Muscle layer of duodenum (tissue), 2 donors: ENCODE measurements at regions not wholly inside any gene's neighbourhood (a gene's known extent, or its start where the extent isn't known, plus 50 kb on each side); places are given as distances from the start of the nearest gene placed in this dataset.

ENCODE experiments used
- H3K27ac ChIP-seq: one replicate; pipeline ENCODE4 v1.7.0; 2013; ENCODE audit warnings: mild to moderate bottlenecking, low read length
- H3K27me3 ChIP-seq: one replicate; pipeline ENCODE4 v1.7.0; 2013; ENCODE audit warnings: low read depth, mild to moderate bottlenecking, control low read depth, low read length
- H3K36me3 ChIP-seq, 2 donors: one replicate each; pipeline ENCODE4 v1.7.0; 2013; ENCODE audit warnings: low read length in 2 of 2, control low read depth in 1 of 2, mild to moderate bottlenecking in 1 of 2; ENCODE audit not compliant: insufficient read depth in 2 of 2, control insufficient read depth in 1 of 2
- H3K4me1 ChIP-seq, 2 donors: one replicate each; pipeline ENCODE4 v1.7.0; 2013; ENCODE audit warnings: low read length in 2 of 2, mild to moderate bottlenecking in 2 of 2, control low read depth in 1 of 2, moderate library complexity in 1 of 2; ENCODE audit not compliant: insufficient read depth in 2 of 2, control insufficient read depth in 1 of 2
- H3K4me3 ChIP-seq, 2 donors: one replicate each; pipeline ENCODE4 v1.7.0; 2013; ENCODE audit warnings: low read length in 2 of 2, low read depth in 1 of 2, mild to moderate bottlenecking in 1 of 2
- H3K9me3 ChIP-seq, 2 donors: one replicate each; pipeline ENCODE4 v1.7.0; 2013; ENCODE audit warnings: low read length in 2 of 2, control low read depth in 1 of 2, mild to moderate bottlenecking in 1 of 2; ENCODE audit not compliant: control insufficient read depth in 1 of 2
- donor health status: healthy.

DNA sequence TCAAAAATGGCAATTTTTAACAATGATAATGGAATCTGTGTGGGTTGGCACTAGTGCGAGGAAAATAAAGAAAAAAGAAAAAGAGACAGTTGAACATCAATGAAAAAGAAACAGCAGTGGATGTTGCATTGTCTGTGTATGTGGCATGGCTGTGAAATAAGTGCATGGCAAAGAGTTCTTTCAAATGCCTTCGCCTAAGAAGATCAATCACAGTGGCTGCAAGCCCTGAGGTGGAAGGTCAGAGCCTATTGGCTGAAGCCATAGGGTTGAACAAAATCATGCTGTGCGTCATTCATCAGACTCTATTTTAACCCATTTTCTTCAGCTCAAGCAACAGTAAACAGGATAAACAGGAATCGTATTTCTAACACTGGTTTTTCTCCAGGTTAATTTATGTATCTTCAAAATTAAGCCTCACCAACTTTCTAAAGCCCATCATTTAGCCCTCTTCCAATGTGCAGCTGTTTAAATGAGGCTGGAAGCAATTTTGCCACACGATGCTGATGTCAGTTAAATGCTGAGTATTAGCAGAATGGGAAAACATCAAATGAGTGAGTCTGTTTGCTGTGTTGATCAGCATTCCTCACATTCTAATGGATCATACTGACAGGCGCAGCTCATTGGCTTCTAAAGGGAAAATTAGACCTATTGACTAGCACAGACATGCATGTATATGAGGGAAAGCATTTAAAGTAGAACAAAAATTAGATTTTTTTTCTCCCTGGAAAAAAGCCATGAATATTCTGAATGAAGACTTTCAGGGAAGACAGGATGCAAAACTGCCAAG is 955.9 kb upstream of the EYS start:
- Histone ChIP-seq H3K4me1 (no peaks in the 10 kb centered on the region), H3K36me3 (no peaks in the 10 kb centered on the region), H3K27me3 (no peaks in the 10 kb centered on the region), H3K27ac (no peak overlapping the region), H3K9me3 (no peaks in the 10 kb centered on the region), H3K4me3 (no peak overlapping the region)

DNA sequence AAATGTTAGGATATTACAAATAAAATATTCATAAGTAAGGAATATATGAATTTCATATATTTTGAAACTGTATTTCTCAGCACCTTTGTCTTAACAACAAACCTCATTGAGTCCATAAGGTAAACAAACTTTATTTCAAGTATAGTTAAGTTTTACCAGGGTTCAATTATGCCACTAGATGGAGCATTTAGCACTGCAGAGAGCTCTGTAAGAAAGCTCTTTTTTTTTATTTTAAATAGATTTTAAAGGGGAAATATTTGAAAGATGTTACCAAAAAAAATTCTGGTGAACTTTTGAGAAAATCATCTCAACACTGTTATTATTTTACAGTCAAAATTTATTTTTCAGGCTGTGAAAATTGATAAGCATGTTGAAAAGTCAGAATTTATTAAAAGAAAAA is 955.2 kb upstream of the EYS start:
- Histone ChIP-seq H3K36me3 (no peaks in the 10 kb centered on the region), H3K9me3 (no peaks in the 10 kb centered on the region), H3K4me3 (no peak overlapping the region), H3K27me3 (no peaks in the 10 kb centered on the region), H3K27ac (no peak overlapping the region), H3K4me1 (no peaks in the 10 kb centered on the region)

DNA sequence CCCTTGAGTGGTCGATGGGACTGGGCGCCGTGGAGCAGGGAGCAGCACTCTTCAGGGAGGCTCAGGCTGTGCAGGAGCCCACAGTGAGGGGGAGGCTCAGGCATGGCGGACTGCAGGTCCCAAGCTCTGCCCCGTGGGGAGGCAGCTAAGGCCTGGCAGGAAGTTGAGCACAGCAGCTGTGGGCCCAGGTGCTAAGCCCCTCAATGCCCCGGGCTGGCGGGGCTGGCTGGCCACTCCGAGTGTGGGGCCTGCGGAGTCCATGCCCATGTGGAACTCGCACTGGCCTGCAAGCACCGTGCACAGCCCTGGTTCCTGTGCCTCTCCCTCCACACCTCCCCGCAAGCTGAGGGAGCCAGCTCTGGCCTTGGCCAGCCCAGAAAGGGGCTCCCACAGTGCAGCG is 948.4 kb upstream of the EYS start:
- no peak overlapping the region for H3K4me3 ChIP-seq
- H3K4me1 ChIP-seq = no peaks in the 10 kb centered on the region
- H3K9me3 ChIP-seq = peaks cover 0 to 4% of the 10 kb centered on the region in 2 donors
- H3K27me3 ChIP-seq = no peaks in the 10 kb centered on the region
- no peaks in the 10 kb centered on the region for H3K36me3 ChIP-seq
- H3K27ac ChIP-seq = no peak overlapping the region

DNA sequence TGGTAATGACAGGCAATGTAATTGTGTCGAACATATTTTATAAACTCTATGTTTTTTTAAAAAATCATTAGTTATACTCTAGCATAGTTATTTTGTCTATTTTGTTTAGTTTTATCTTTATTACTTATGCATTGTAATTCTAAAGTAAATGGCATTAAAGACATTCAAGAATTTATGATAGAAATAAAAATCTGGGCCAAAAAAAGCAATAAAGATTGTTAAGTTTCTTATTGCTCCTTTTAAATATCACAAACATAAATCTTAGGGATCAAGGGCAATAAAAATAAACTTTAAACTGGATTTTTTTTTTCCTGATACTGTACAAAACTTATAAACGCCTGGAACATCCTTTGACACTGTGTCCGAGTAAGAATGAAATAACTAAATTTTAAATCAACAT is 931.5 kb upstream of the EYS start:
- H3K27me3 ChIP-seq = no peaks in the 10 kb centered on the region
- H3K4me3 ChIP-seq = no peak overlapping the region
- H3K36me3 ChIP-seq = no peaks in the 10 kb centered on the region
- H3K4me1 ChIP-seq = no peaks in the 10 kb centered on the region
- H3K27ac ChIP-seq = no peak overlapping the region
- no peaks in the 10 kb centered on the region for H3K9me3 ChIP-seq

DNA sequence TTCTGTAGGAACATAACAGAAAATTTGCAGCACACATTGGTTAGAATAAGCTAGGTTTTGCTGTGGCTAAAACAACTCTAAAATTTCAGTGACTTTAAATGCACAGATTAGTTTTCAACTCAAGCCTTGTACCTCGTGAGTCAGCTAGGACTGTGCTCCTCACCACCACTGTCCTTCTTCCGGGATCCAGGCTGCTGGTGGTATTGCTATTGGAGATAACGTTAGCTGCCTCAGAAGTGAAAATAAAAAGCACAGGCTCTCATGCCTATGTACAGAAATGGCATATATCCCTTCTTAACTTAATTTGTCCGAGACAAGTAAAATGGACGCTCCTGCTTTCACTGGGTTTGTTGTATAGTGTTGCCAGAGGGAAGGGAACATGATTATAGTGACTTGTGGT is 931.1 kb upstream of the EYS start:
- Histone ChIP-seq H3K4me1 (no peaks in the 10 kb centered on the region), H3K4me3 (no peak overlapping the region), H3K27ac (no peak overlapping the region), H3K9me3 (no peaks in the 10 kb centered on the region), H3K27me3 (no peaks in the 10 kb centered on the region), H3K36me3 (no peaks in the 10 kb centered on the region)

DNA sequence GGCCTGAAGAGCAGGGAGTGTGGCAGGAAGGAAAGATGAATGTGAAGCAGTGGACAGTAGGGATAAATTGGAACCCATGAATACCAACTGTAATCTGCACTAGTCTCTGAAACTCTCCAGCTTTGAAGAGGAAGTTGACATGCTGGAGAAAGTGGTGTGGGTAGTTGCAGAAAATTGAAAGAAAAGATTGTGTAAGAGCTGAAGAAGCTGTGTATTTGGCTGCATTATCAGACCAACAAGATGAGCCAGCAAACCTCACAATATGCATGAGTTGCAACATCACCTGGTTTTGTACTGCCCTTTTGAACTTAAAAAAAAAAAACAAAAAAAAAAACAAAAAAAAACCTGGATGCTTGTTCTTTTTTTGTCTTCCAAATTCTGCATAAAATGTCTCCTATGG is 921.9 kb upstream of the EYS start:
- no peaks in the 10 kb centered on the region for H3K4me1 ChIP-seq
- H3K27me3 ChIP-seq = no peaks in the 10 kb centered on the region
- H3K4me3 ChIP-seq = no peak overlapping the region
- no peaks in the 10 kb centered on the region for H3K9me3 ChIP-seq
- H3K36me3 ChIP-seq = no peaks in the 10 kb centered on the region
- no peak overlapping the region for H3K27ac ChIP-seq

DNA sequence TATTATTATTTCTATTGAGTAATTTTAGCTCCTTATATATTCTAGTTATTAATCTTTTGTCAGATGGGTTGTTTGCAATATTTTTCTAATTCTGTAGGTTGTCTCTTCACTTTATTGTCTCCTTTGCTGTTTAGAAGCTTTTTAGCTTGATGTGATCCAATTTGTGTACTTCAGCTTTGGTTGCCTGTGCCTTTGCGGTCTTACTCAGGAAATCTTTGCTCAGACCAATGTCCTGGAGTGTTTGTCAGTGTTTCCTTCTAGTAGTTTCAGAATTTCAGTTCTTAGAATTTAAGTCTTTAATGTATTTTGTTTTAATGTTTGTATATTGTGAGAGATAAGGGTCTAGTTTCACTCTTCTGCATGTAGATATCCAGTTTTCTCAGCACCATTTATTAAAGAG is 916.0 kb upstream of the EYS start:
- H3K4me3 ChIP-seq = no peak overlapping the region
- H3K27me3 ChIP-seq = no peaks in the 10 kb centered on the region
- no peaks in the 10 kb centered on the region for H3K9me3 ChIP-seq

DNA sequence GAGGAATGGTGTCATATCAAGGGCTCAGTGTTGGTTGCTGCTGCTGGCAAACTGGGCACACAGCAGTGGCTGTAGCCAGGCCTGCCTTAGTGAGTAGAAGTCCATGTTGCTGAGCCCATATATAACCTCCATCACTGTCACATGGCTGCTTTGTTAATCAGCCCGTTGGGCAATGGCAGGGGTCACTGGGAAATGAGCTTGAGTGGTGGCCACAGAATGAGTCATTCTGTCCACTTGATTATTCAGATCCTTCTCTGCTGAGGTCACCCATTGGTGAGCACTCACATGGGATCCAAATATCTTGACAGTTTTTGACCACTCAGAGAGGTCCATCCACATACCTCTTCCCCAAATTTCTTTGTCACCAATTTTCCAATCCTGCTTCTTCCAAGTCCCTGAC is 898.9 kb upstream of the EYS start:
- no peaks in the 10 kb centered on the region for H3K27me3 ChIP-seq
- no peaks in the 10 kb centered on the region for H3K4me1 ChIP-seq
- no peaks in the 10 kb centered on the region for H3K9me3 ChIP-seq
- H3K36me3 ChIP-seq = no peaks in the 10 kb centered on the region
- H3K27ac ChIP-seq = no peak overlapping the region
- no peak overlapping the region for H3K4me3 ChIP-seq

More for the DNA sequence above, 916.0 kb upstream of the EYS start:
- no peaks in the 10 kb centered on the region for H3K4me1 ChIP-seq
- H3K27ac ChIP-seq = no peak overlapping the region
- H3K36me3 ChIP-seq = no peaks in the 10 kb centered on the region

DNA sequence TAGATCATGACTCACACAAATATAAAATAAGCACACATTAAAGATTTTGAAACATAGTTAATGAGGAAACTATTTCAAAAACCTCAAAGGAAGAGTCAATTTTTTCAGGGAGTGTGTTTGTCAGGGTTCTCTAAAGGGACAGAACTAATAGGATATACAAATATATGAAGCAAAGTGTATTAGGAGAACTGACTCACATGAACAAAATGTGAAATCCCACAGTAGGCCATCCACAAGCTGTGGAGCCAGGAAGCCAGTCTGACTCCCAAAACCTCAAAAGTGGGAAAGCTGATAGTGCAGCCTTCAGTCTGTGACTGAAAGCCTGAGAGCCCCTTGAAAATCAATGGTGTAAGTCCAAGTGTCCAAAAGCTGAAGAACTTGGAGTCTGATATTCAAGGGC is 898.0 kb upstream of the EYS start:
- Histone ChIP-seq H3K27me3 (no peaks in the 10 kb centered on the region), H3K27ac (no peak overlapping the region), H3K4me1 (no peaks in the 10 kb centered on the region), H3K4me3 (no peak overlapping the region), H3K9me3 (no peaks in the 10 kb centered on the region), H3K36me3 (no peaks in the 10 kb centered on the region)

DNA sequence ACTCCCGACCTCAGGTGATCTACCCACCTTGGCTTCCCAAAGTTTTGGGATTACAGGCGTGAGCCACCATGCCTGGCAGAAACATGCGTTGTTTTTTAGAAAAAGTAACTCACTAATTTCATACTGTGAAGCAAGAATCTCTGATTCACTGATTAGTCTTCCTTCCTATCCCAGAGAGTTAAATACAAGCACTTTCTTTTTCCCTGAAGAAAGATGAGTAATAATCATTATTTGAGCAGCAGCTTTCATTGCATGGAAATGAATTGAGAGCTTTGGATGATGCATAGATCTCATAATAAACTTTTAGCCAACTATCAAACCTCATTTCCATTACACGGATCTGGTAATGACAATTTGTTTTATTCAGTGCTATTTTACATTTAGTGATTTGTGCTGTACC is 892.5 kb upstream of the EYS start:
- no peak overlapping the region for H3K27ac ChIP-seq
- H3K4me1 ChIP-seq = no peaks in the 10 kb centered on the region
- no peaks in the 10 kb centered on the region for H3K36me3 ChIP-seq
- peaks cover 0 to 2% of the 10 kb centered on the region in 2 donors for H3K9me3 ChIP-seq
- no peaks in the 10 kb centered on the region for H3K27me3 ChIP-seq
- H3K4me3 ChIP-seq = no peak overlapping the region

DNA sequence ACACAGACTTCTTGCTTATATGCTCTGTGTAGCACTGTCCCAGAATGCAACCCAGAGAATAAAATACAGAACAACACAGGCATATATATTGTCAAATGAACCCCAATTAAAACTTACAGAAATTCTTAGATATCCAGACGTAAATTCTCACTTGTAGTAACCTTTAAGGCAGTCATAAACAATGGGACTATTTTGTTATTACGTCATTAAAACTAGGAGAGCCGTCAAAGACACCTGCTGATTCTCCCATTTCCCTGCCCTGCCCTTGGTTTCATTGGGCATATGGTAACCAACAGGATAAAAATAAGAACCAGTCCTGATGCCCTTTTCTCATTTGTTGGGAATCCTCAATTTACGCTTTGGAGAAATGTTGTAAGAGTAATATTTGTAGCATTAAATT is 871.3 kb upstream of the EYS start:
- Histone ChIP-seq H3K9me3 (no peaks in the 10 kb centered on the region), H3K27ac (no peak overlapping the region)

DNA sequence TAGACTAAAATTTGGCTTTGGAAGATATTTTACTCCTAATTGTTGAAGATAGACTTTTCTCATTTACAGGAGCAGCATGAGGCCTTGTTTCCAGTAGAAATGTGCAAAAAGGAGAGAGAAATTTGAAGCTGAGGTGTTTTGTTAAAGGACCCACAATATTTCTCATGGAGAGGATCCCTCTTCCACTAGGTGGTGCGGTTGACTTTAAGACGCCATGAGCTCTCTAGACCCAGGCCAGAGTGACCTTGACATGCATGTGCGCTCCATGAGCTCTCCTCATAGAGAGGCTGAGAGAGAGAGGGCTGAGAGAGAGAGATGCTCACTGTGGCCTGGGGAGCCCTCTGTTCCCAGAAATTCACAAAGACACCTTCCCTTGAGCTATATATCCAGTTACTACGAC is 861.2 kb upstream of the EYS start:
- H3K4me3 ChIP-seq = no peak overlapping the region
- H3K27me3 ChIP-seq = no peaks in the 10 kb centered on the region
- H3K4me1 ChIP-seq = no peaks in the 10 kb centered on the region
- no peak overlapping the region for H3K27ac ChIP-seq
- no peaks in the 10 kb centered on the region for H3K9me3 ChIP-seq
- no peaks in the 10 kb centered on the region for H3K36me3 ChIP-seq

More for the DNA sequence above, 871.3 kb upstream of the EYS start:
- H3K4me3 ChIP-seq = no peak overlapping the region
- H3K4me1 ChIP-seq = no peaks in the 10 kb centered on the region
- no peaks in the 10 kb centered on the region for H3K27me3 ChIP-seq
- H3K36me3 ChIP-seq = no peaks in the 10 kb centered on the region
